Endothelial cell of umbilical vein (primary cell): ENCODE measurements at regions not wholly inside any gene's neighbourhood (a gene's known extent, or its start where the extent isn't known, plus 50 kb on each side); places are given as distances from the start of the nearest gene placed in this dataset.

Experiments
- CTCF ChIP-seq, 2 donors: IDR thresholded peaks; 1 replicate in 1 of 2; 2 replicates in 1 of 2; pipeline ENCODE4 v1.5.1; 2011; ENCODE audit warnings: low read length in 2 of 2, mild to moderate bottlenecking in 2 of 2, moderate library complexity in 2 of 2, control low read depth in 1 of 2, inconsistent platforms in 1 of 2, low read depth in 1 of 2; ENCODE audit not compliant: insufficient read depth in 1 of 2; ENCODE audit errors: extremely low read depth in 1 of 2
- EZH2 ChIP-seq: IDR thresholded peaks from 2 replicates; pipeline ENCODE4 v1.6.1; 2012; ENCODE audit warnings: borderline replicate concordance, low read depth, mild to moderate bottlenecking, moderate library complexity, low read length, inconsistent platforms; ENCODE audit not compliant: severe bottlenecking
- FOS ChIP-seq: IDR thresholded peaks from 2 replicates; pipeline ENCODE4 v1.6.1; 2011; ENCODE audit warnings: mild to moderate bottlenecking, low read length, moderate library complexity, borderline replicate concordance; ENCODE audit not compliant: insufficient read depth
- GATA2 ChIP-seq: IDR thresholded peaks from 2 replicates; pipeline ENCODE4 v1.7.0; 2011; ENCODE audit warnings: low read depth, mild to moderate bottlenecking, moderate library complexity, mixed read lengths, low read length; ENCODE audit not compliant: insufficient read length, insufficient read depth
- JUN ChIP-seq: IDR thresholded peaks from 2 replicates; pipeline ENCODE4 v1.6.1; 2011; ENCODE audit warnings: borderline replicate concordance, low read depth; ENCODE audit not compliant: insufficient read length, insufficient read depth
- MAX ChIP-seq: IDR thresholded peaks from 2 replicates; pipeline ENCODE4 v1.6.1; 2011; ENCODE audit not compliant: insufficient read depth, insufficient read length
- MYC ChIP-seq: IDR thresholded peaks from one replicate; pipeline ENCODE4 v1.6.1; 2011; ENCODE audit warnings: mild to moderate bottlenecking, low read depth, low read length
- POLR2A ChIP-seq: IDR thresholded peaks from 2 replicates; pipeline ENCODE4 v1.6.1; 2012; ENCODE audit warnings: low read depth, mild to moderate bottlenecking, control low read depth, low read length
- POLR2AphosphoS5 ChIP-seq: IDR thresholded peaks from 2 replicates; pipeline ENCODE4 v1.6.1; 2012; ENCODE audit warnings: low read depth, mild to moderate bottlenecking, control low read depth, low read length, moderate library complexity; ENCODE audit not compliant: insufficient read depth

- no peak for TF ChIP-seq POLR2AphosphoS5
- no peak for TF ChIP-seq EZH2
- no peak for TF ChIP-seq CTCF (IDR thresholded peaks at IDR 0.05; ENCODE audit: extremely low read depth in 1 of 2, insufficient read depth in 1 of 2, low read depth in 1 of 2, low read length in 2 of 2)
- TF ChIP-seq MYC, result no peak
- TF ChIP-seq MAX, result no peak
- TF ChIP-seq JUN, result no peak
- no peak for TF ChIP-seq POLR2A
- TF ChIP-seq GATA2, result no peak
- TF ChIP-seq FOS, result no peak
Observed at GRCh38 chr5:12114075-12114474, 209.8 kb upstream of the CTNND2 start.
